ENCODE measurements at regions not wholly inside any gene's neighbourhood (a gene's known extent, or its start where the extent isn't known, plus 50 kb on each side); places are given as distances from the start of the nearest gene placed in this dataset.

- Histone ChIP-seq H3K4me3 (no peak overlapping the region), H3K27me3 (no peaks in the 10 kb centered on the region), H3K9me3 (peaks cover 0 to 5% (median 0%) of the 10 kb centered on the region in 3 donors), H3K36me3 (no peaks in the 10 kb centered on the region), H3K4me1 (no peaks in the 10 kb centered on the region), H3K27ac (no peak overlapping the region)
- WGBS, 2 donors (ENCODE audit: low coverage in 1 of 2), result 78% methylated on average over 3 of the region's 17 CpGs; no CpG with 5 or more reads in 1 of the 2 donors
- no peak for ATAC-seq
- TF ChIP-seq POLR2AphosphoS5 (IDR thresholded peaks at IDR 0.05) (no peak), POLR2A (IDR thresholded peaks at IDR 0.05) (no peak), CTCF (IDR thresholded peaks at IDR 0.05) (no peak), EP300 (IDR thresholded peaks at IDR 0.05) (no peak)
Observed at GRCh38 chr2:155350783-155351580, 652.5 kb downstream of the KCNJ3 start.

GRCh38 chr2:155332016-155332415, 633.5 kb downstream of the KCNJ3 start:
- TF ChIP-seq POLR2AphosphoS5 (IDR thresholded peaks at IDR 0.05) (no peak), POLR2A (IDR thresholded peaks at IDR 0.05) (no peak), EP300 (IDR thresholded peaks at IDR 0.05) (no peak), CTCF (IDR thresholded peaks at IDR 0.05) (no peak)
- Histone ChIP-seq H3K9me3 (no peaks in the 10 kb centered on the region), H3K4me3 (no peak overlapping the region), H3K27me3 (no peaks in the 10 kb centered on the region), H3K27ac (no peak overlapping the region), H3K36me3 (no peaks in the 10 kb centered on the region), H3K4me1 (no peaks in the 10 kb centered on the region)
- 92 to 100% methylated on average over 1 to 2 of the region's 2 CpGs for WGBS, 2 donors (ENCODE audit: low coverage in 1 of 2)
- no peak for ATAC-seq

- H3K4me1 ChIP-seq, result no peaks in the 10 kb centered on the region
- H3K36me3 ChIP-seq, result no peaks in the 10 kb centered on the region
- 55 to 59% methylated on average over 1 of the region's 1 CpG for WGBS, 2 donors (ENCODE audit: low coverage in 1 of 2)
- H3K4me3 ChIP-seq, result no peak overlapping the region
- no peak overlapping the region for H3K27ac ChIP-seq
- no peaks in the 10 kb centered on the region for H3K27me3 ChIP-seq
- TF ChIP-seq POLR2A (IDR thresholded peaks at IDR 0.05) (no peak), CTCF (IDR thresholded peaks at IDR 0.05) (no peak), EP300 (IDR thresholded peaks at IDR 0.05) (no peak), POLR2AphosphoS5 (IDR thresholded peaks at IDR 0.05) (no peak)
- no peaks in the 10 kb centered on the region for H3K9me3 ChIP-seq
- ATAC-seq, result no peak
Observed at GRCh38 chr2:155320236-155320635, 621.7 kb downstream of the KCNJ3 start.

GRCh38 chr2:155318710-155319109, 620.2 kb downstream of the KCNJ3 start:
- Histone ChIP-seq H3K27ac (no peak overlapping the region), H3K4me1 (no peaks in the 10 kb centered on the region), H3K9me3 (no peaks in the 10 kb centered on the region), H3K27me3 (no peaks in the 10 kb centered on the region), H3K36me3 (no peaks in the 10 kb centered on the region), H3K4me3 (no peak overlapping the region)
- no peak for TF ChIP-seq CTCF (IDR thresholded peaks at IDR 0.05)
- no peak for TF ChIP-seq POLR2AphosphoS5 (IDR thresholded peaks at IDR 0.05)
- no peak for TF ChIP-seq POLR2A (IDR thresholded peaks at IDR 0.05)
- no peak for ATAC-seq
- 79 to 90% methylated on average over 2 of the region's 2 CpGs for WGBS, 2 donors (ENCODE audit: low coverage in 1 of 2)

GRCh38 chr2:155315768-155316167, 617.3 kb downstream of the KCNJ3 start:
- Histone ChIP-seq H3K27ac (no peak overlapping the region), H3K4me1 (no peaks in the 10 kb centered on the region), H3K27me3 (no peaks in the 10 kb centered on the region), H3K4me3 (no peak overlapping the region), H3K36me3 (no peaks in the 10 kb centered on the region), H3K9me3 (no peaks in the 10 kb centered on the region)
- WGBS, 2 donors (ENCODE audit: low coverage in 1 of 2), result 63 to 93% methylated on average over 2 of the region's 2 CpGs
- TF ChIP-seq POLR2AphosphoS5 (IDR thresholded peaks at IDR 0.05) (no peak), POLR2A (IDR thresholded peaks at IDR 0.05) (no peak), EP300 (IDR thresholded peaks at IDR 0.05) (no peak), CTCF (IDR thresholded peaks at IDR 0.05) (no peak)
- no peak for ATAC-seq

Data from gastroesophageal sphincter (tissue), 4 donors.